ENCODE measurements at regions not wholly inside any gene's neighbourhood (a gene's known extent, or its start where the extent isn't known, plus 50 kb on each side); places are given as distances from the start of the nearest gene placed in this dataset.
A peak's percentile ranks its signal among the peaks of the same experiment; 100 is the strongest.
"Not testable (repeated sequence)": the region's sequence is repeated elsewhere in the genome, so short reads cannot be mapped to it uniquely, and the experiment has no call there.

GRCh38 chr1:146511047-146511777 lies 282.4 kb upstream of the NOTCH2NLA start:
- CTCF ChIA-PET; H3K27ac ChIP-seq (ENCODE audit: insufficient read depth in 1 of 2, low read depth in 1 of 2, low read length in 2 of 2, poor library complexity in 1 of 2, severe bottlenecking in 2 of 2); H3K27me3 ChIP-seq (replicated peaks in 2 of 5; ENCODE audit: control insufficient read depth in 4 of 5, insufficient read depth in 5 of 5, low read length in 4 of 5); H3K36me3 ChIP-seq (ENCODE audit: control insufficient read depth in 4 of 4, insufficient read depth in 4 of 4, low read length in 3 of 4); H3K9me3 ChIP-seq (ENCODE audit: control extremely low read depth in 1 of 5, control insufficient read depth in 4 of 5, insufficient read depth in 2 of 5, low read depth in 1 of 5, low read length in 4 of 5); H3K4me1 ChIP-seq (ENCODE audit: control extremely low read depth in 1 of 4, control insufficient read depth in 4 of 4, insufficient read depth in 4 of 4, low read length in 3 of 4); DNase-seq; H3K4me3 ChIP-seq (ENCODE audit: control insufficient read depth in 1 of 7, extremely low read depth in 1 of 7, insufficient read depth in 4 of 7, low read depth in 2 of 7, low read length in 6 of 7); POLR2A ChIA-PET: not testable (repeated sequence)
- WGBS (ENCODE audit: insufficient coverage), result no CpG with 5 or more reads among the region's 7 CpGs

GRCh38 chr1:146510248-146510983 lies 281.6 kb upstream of the NOTCH2NLA start:
- DNase-seq; POLR2A ChIA-PET; H3K4me1 ChIP-seq (ENCODE audit: control extremely low read depth in 1 of 4, control insufficient read depth in 4 of 4, insufficient read depth in 4 of 4, low read length in 3 of 4); CTCF ChIA-PET; H3K9me3 ChIP-seq (ENCODE audit: control extremely low read depth in 1 of 5, control insufficient read depth in 4 of 5, insufficient read depth in 2 of 5, low read depth in 1 of 5, low read length in 4 of 5); H3K4me3 ChIP-seq (ENCODE audit: control insufficient read depth in 1 of 7, extremely low read depth in 1 of 7, insufficient read depth in 4 of 7, low read depth in 2 of 7, low read length in 6 of 7); H3K36me3 ChIP-seq (ENCODE audit: control insufficient read depth in 4 of 4, insufficient read depth in 4 of 4, low read length in 3 of 4); H3K27me3 ChIP-seq (replicated peaks in 2 of 5; ENCODE audit: control insufficient read depth in 4 of 5, insufficient read depth in 5 of 5, low read length in 4 of 5); H3K27ac ChIP-seq (ENCODE audit: insufficient read depth in 1 of 2, low read depth in 1 of 2, low read length in 2 of 2, poor library complexity in 1 of 2, severe bottlenecking in 2 of 2): not testable (repeated sequence)
- WGBS (ENCODE audit: insufficient coverage), result no CpG with 5 or more reads among the region's 4 CpGs

GRCh38 chr1:146504121-146504520 lies 275.3 kb upstream of the NOTCH2NLA start:
- H3K27me3 ChIP-seq (replicated peaks in 2 of 5; ENCODE audit: control insufficient read depth in 4 of 5, insufficient read depth in 5 of 5, low read length in 4 of 5); H3K9me3 ChIP-seq (ENCODE audit: control extremely low read depth in 1 of 5, control insufficient read depth in 4 of 5, insufficient read depth in 2 of 5, low read depth in 1 of 5, low read length in 4 of 5); CTCF ChIA-PET; H3K36me3 ChIP-seq (ENCODE audit: control insufficient read depth in 4 of 4, insufficient read depth in 4 of 4, low read length in 3 of 4); POLR2A ChIA-PET; H3K27ac ChIP-seq (ENCODE audit: insufficient read depth in 1 of 2, low read depth in 1 of 2, low read length in 2 of 2, poor library complexity in 1 of 2, severe bottlenecking in 2 of 2); DNase-seq; H3K4me1 ChIP-seq (ENCODE audit: control extremely low read depth in 1 of 4, control insufficient read depth in 4 of 4, insufficient read depth in 4 of 4, low read length in 3 of 4); H3K4me3 ChIP-seq (ENCODE audit: control insufficient read depth in 1 of 7, extremely low read depth in 1 of 7, insufficient read depth in 4 of 7, low read depth in 2 of 7, low read length in 6 of 7): not testable (repeated sequence)
- WGBS (ENCODE audit: insufficient coverage), result no CpG with 5 or more reads among the region's 4 CpGs

GRCh38 chr1:146487555-146487954 lies 258.7 kb upstream of the NOTCH2NLA start:
- POLR2A ChIA-PET, result not testable (repeated sequence)

GRCh38 chr1:146487155-146487554 lies 258.3 kb upstream of the NOTCH2NLA start:
- CTCF ChIA-PET, result not testable (repeated sequence)

More at GRCh38 chr1:146487555-146487954, 258.7 kb upstream of the NOTCH2NLA start:
- H3K27me3 ChIP-seq (replicated peaks in 2 of 5; ENCODE audit: control insufficient read depth in 4 of 5, insufficient read depth in 5 of 5, low read length in 4 of 5); H3K36me3 ChIP-seq (ENCODE audit: control insufficient read depth in 4 of 4, insufficient read depth in 4 of 4, low read length in 3 of 4); H3K27ac ChIP-seq (ENCODE audit: insufficient read depth in 1 of 2, low read depth in 1 of 2, low read length in 2 of 2, poor library complexity in 1 of 2, severe bottlenecking in 2 of 2); H3K4me1 ChIP-seq (ENCODE audit: control extremely low read depth in 1 of 4, control insufficient read depth in 4 of 4, insufficient read depth in 4 of 4, low read length in 3 of 4); H3K9me3 ChIP-seq (ENCODE audit: control extremely low read depth in 1 of 5, control insufficient read depth in 4 of 5, insufficient read depth in 2 of 5, low read depth in 1 of 5, low read length in 4 of 5); H3K4me3 ChIP-seq (ENCODE audit: control insufficient read depth in 1 of 7, extremely low read depth in 1 of 7, insufficient read depth in 4 of 7, low read depth in 2 of 7, low read length in 6 of 7); DNase-seq; CTCF ChIA-PET: not testable (repeated sequence)
- no CpG with 5 or more reads among the region's 6 CpGs for WGBS (ENCODE audit: insufficient coverage)

GRCh38 chr1:146486300-146487014 lies 257.6 kb upstream of the NOTCH2NLA start:
- DNase-seq, result peak in 2 of 3 donors; percentile 7 to 23
- H3K9me3 ChIP-seq (ENCODE audit: control extremely low read depth in 1 of 5, control insufficient read depth in 4 of 5, insufficient read depth in 2 of 5, low read depth in 1 of 5, low read length in 4 of 5); POLR2A ChIA-PET; H3K27me3 ChIP-seq (replicated peaks in 2 of 5; ENCODE audit: control insufficient read depth in 4 of 5, insufficient read depth in 5 of 5, low read length in 4 of 5); H3K36me3 ChIP-seq (ENCODE audit: control insufficient read depth in 4 of 4, insufficient read depth in 4 of 4, low read length in 3 of 4); H3K4me1 ChIP-seq (ENCODE audit: control extremely low read depth in 1 of 4, control insufficient read depth in 4 of 4, insufficient read depth in 4 of 4, low read length in 3 of 4); H3K27ac ChIP-seq (ENCODE audit: insufficient read depth in 1 of 2, low read depth in 1 of 2, low read length in 2 of 2, poor library complexity in 1 of 2, severe bottlenecking in 2 of 2); CTCF ChIA-PET: not testable (repeated sequence)
- H3K4me3 ChIP-seq (ENCODE audit: control insufficient read depth in 1 of 7, extremely low read depth in 1 of 7, insufficient read depth in 4 of 7, low read depth in 2 of 7, low read length in 6 of 7), result peak overlapping the region in 2 of 7 experiments; percentile 32 to 57
- no CpG with 5 or more reads among the region's 35 CpGs for WGBS (ENCODE audit: insufficient coverage)

More at GRCh38 chr1:146487155-146487554, 258.3 kb upstream of the NOTCH2NLA start:
- DNase-seq; H3K27ac ChIP-seq (ENCODE audit: insufficient read depth in 1 of 2, low read depth in 1 of 2, low read length in 2 of 2, poor library complexity in 1 of 2, severe bottlenecking in 2 of 2); H3K4me1 ChIP-seq (ENCODE audit: control extremely low read depth in 1 of 4, control insufficient read depth in 4 of 4, insufficient read depth in 4 of 4, low read length in 3 of 4); POLR2A ChIA-PET; H3K4me3 ChIP-seq (ENCODE audit: control insufficient read depth in 1 of 7, extremely low read depth in 1 of 7, insufficient read depth in 4 of 7, low read depth in 2 of 7, low read length in 6 of 7); H3K36me3 ChIP-seq (ENCODE audit: control insufficient read depth in 4 of 4, insufficient read depth in 4 of 4, low read length in 3 of 4); H3K27me3 ChIP-seq (replicated peaks in 2 of 5; ENCODE audit: control insufficient read depth in 4 of 5, insufficient read depth in 5 of 5, low read length in 4 of 5); H3K9me3 ChIP-seq (ENCODE audit: control extremely low read depth in 1 of 5, control insufficient read depth in 4 of 5, insufficient read depth in 2 of 5, low read depth in 1 of 5, low read length in 4 of 5): not testable (repeated sequence)
- no CpG with 5 or more reads among the region's 24 CpGs for WGBS (ENCODE audit: insufficient coverage)

- no CpG with 5 or more reads among the region's 2 CpGs for WGBS (ENCODE audit: insufficient coverage)
- H3K27ac ChIP-seq (ENCODE audit: insufficient read depth in 1 of 2, low read depth in 1 of 2, low read length in 2 of 2, poor library complexity in 1 of 2, severe bottlenecking in 2 of 2); H3K9me3 ChIP-seq (ENCODE audit: control extremely low read depth in 1 of 5, control insufficient read depth in 4 of 5, insufficient read depth in 2 of 5, low read depth in 1 of 5, low read length in 4 of 5); CTCF ChIA-PET; H3K27me3 ChIP-seq (replicated peaks in 2 of 5; ENCODE audit: control insufficient read depth in 4 of 5, insufficient read depth in 5 of 5, low read length in 4 of 5); H3K4me1 ChIP-seq (ENCODE audit: control extremely low read depth in 1 of 4, control insufficient read depth in 4 of 4, insufficient read depth in 4 of 4, low read length in 3 of 4); H3K36me3 ChIP-seq (ENCODE audit: control insufficient read depth in 4 of 4, insufficient read depth in 4 of 4, low read length in 3 of 4); H3K4me3 ChIP-seq (ENCODE audit: control insufficient read depth in 1 of 7, extremely low read depth in 1 of 7, insufficient read depth in 4 of 7, low read depth in 2 of 7, low read length in 6 of 7); POLR2A ChIA-PET; DNase-seq: not testable (repeated sequence)
Measured at GRCh38 chr1:146484195-146484594, 255.4 kb upstream of the NOTCH2NLA start.

Measured in common myeloid progenitor, CD34-positive (primary cell).